GM23338 (cell line): ENCODE measurements at regions not wholly inside any gene's neighbourhood (a gene's known extent, or its start where the extent isn't known, plus 50 kb on each side); places are given as distances from the start of the nearest gene placed in this dataset.
"Not testable (repeated sequence)": the region's sequence is repeated elsewhere in the genome, so short reads cannot be mapped to it uniquely, and the experiment has no call there.

ENCODE experiments used
- ATAC-seq: fragments of 200-7000 bp; cut with Tn5 transposase; 3 replicates; pipeline ENCODE4 v1.9.1; 2020
- DNase-seq: peaks from one replicate; pipeline ENCODE4 v3.0.0-alpha.2; 2015; ENCODE audit warnings: low spot score
- H2AFZ ChIP-seq: fragments of 200-600 bp; sonication (generic); 2 replicates; pipeline ENCODE4 v1.8.0; 2016; ENCODE audit warnings: antibody characterized with exemption, mild to moderate bottlenecking, moderate library complexity
- H3F3A ChIP-seq: fragments of 200-600 bp; sonication (generic); replicated peaks from 2 replicates; pipeline ENCODE4 v1.8.0; 2017; ENCODE audit warnings: antibody characterized with exemption, mixed run types, low read depth
- H3K27ac ChIP-seq: fragments of 200-600 bp; sonication (generic); 2 replicates; pipeline ENCODE4 v1.6.1; 2016; ENCODE audit warnings: low read depth
- H3K27me3 ChIP-seq: fragments of 200-600 bp; sonication (generic); 2 replicates; pipeline ENCODE4 v1.8.0; 2016; ENCODE audit warnings: mild to moderate bottlenecking, mixed run types, moderate library complexity; ENCODE audit not compliant: insufficient read depth
- H3K36me3 ChIP-seq: fragments of 200-600 bp; sonication (generic); 2 replicates; pipeline ENCODE4 v1.8.0; 2016; ENCODE audit warnings: mild to moderate bottlenecking; ENCODE audit not compliant: insufficient read depth
- H3K4me1 ChIP-seq: fragments of 200-600 bp; sonication (generic); 2 replicates; pipeline ENCODE4 v1.8.0; 2016; ENCODE audit warnings: mild to moderate bottlenecking, moderate library complexity; ENCODE audit not compliant: insufficient read depth
- H3K4me2 ChIP-seq: fragments of 200-600 bp; sonication (generic); 2 replicates; pipeline ENCODE4 v1.7.1; 2017; ENCODE audit warnings: mixed run types
- H3K4me3 ChIP-seq: fragments of 200-600 bp; sonication (generic); 2 replicates; pipeline ENCODE4 v1.6.1; 2016; ENCODE audit warnings: mixed run types
- H3K79me2 ChIP-seq: fragments of 200-600 bp; sonication (generic); replicated peaks from 2 replicates; pipeline ENCODE4 v1.8.0; 2017; ENCODE audit warnings: mild to moderate bottlenecking; ENCODE audit not compliant: insufficient read depth
- H3K9me2 ChIP-seq: fragments of 200-600 bp; sonication (generic); 2 replicates; pipeline ENCODE4 v1.8.0; 2017; ENCODE audit not compliant: insufficient read depth
- H4K20me1 ChIP-seq: fragments of 200-600 bp; sonication (generic); replicated peaks from 2 replicates; pipeline ENCODE4 v1.8.0; 2017; ENCODE audit warnings: mild to moderate bottlenecking; ENCODE audit not compliant: insufficient read depth
- H3K27ac Mint-ChIP-seq: 2 replicates; pipeline ENCODE4 v1.8.0; 2020; ENCODE audit warnings: inconsistent platforms, mild to moderate bottlenecking, moderate library complexity, mixed read lengths
- H3K27me3 Mint-ChIP-seq: 3 replicates; pipeline ENCODE4 v1.8.0; 2022; ENCODE audit warnings: low read depth, mild to moderate bottlenecking, moderate library complexity, mixed read lengths, inconsistent platforms; ENCODE audit not compliant: insufficient read depth, poor library complexity
- H3K36me3 Mint-ChIP-seq: 3 replicates; pipeline ENCODE4 v1.8.0; 2021; ENCODE audit warnings: low read depth, mild to moderate bottlenecking, inconsistent platforms, moderate library complexity, mixed read lengths
- H3K4me1 Mint-ChIP-seq: 3 replicates; pipeline ENCODE4 v1.8.0; 2020; ENCODE audit warnings: mild to moderate bottlenecking, inconsistent platforms, mixed read lengths
- H3K4me3 Mint-ChIP-seq: 3 replicates; pipeline ENCODE4 v1.8.0; 2021; ENCODE audit warnings: moderate library complexity, mild to moderate bottlenecking, inconsistent platforms, mixed read lengths
- H3K9me3 Mint-ChIP-seq: 3 replicates; pipeline ENCODE4 v1.8.0; 2020; ENCODE audit warnings: moderate library complexity, mild to moderate bottlenecking, inconsistent platforms, mixed read lengths
- CREB1 ChIP-seq: fragments of 250-450 bp; sonication (Bioruptor Pico); IDR thresholded peaks from 2 replicates; pipeline ENCODE4 v1.5.0; 2020; ENCODE audit warnings: low read depth, mild to moderate bottlenecking, moderate library complexity
- NANOG ChIP-seq: IDR thresholded peaks from 2 replicates; pipeline ENCODE4 v1.6.1; 2016; ENCODE audit warnings: antibody characterized with exemption, borderline replicate concordance
- POLR2AphosphoS5 ChIP-seq: IDR thresholded peaks from 2 replicates; pipeline ENCODE4 v1.6.1; 2016; ENCODE audit warnings: antibody characterized with exemption, low read depth
- TF ChIP-seq, protein P1 (sequence below): IDR thresholded peaks from 2 replicates; pipeline ENCODE4 v1.6.1; 2016; ENCODE audit warnings: antibody characterized with exemption
- TF ChIP-seq, protein P2 (sequence below), 2 experiments: fragments of 200-600 bp in 1 of 2; sonication (generic) in 1 of 2; conservative IDR thresholded peaks; 2 replicates each; pipeline versions ENCODE4 v1.5.1 to v1.6.1; 2016 to 2017; ENCODE audit warnings: antibody characterized with exemption in 2 of 2, low read depth in 2 of 2, mild to moderate bottlenecking in 2 of 2, moderate library complexity in 1 of 2

GRCh38 chr6:141460743-141461484, 671.8 kb upstream of the GJE1 start (continued):
- TF ChIP-seq, protein P1, sequence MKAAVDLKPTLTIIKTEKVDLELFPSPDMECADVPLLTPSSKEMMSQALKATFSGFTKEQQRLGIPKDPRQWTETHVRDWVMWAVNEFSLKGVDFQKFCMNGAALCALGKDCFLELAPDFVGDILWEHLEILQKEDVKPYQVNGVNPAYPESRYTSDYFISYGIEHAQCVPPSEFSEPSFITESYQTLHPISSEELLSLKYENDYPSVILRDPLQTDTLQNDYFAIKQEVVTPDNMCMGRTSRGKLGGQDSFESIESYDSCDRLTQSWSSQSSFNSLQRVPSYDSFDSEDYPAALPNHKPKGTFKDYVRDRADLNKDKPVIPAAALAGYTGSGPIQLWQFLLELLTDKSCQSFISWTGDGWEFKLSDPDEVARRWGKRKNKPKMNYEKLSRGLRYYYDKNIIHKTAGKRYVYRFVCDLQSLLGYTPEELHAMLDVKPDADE: no peak
- TF ChIP-seq POLR2AphosphoS5 (no peak), CREB1 (CRISPR knock-in tag) (no peak)
- TF ChIP-seq, protein P2, sequence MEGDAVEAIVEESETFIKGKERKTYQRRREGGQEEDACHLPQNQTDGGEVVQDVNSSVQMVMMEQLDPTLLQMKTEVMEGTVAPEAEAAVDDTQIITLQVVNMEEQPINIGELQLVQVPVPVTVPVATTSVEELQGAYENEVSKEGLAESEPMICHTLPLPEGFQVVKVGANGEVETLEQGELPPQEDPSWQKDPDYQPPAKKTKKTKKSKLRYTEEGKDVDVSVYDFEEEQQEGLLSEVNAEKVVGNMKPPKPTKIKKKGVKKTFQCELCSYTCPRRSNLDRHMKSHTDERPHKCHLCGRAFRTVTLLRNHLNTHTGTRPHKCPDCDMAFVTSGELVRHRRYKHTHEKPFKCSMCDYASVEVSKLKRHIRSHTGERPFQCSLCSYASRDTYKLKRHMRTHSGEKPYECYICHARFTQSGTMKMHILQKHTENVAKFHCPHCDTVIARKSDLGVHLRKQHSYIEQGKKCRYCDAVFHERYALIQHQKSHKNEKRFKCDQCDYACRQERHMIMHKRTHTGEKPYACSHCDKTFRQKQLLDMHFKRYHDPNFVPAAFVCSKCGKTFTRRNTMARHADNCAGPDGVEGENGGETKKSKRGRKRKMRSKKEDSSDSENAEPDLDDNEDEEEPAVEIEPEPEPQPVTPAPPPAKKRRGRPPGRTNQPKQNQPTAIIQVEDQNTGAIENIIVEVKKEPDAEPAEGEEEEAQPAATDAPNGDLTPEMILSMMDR (conservative IDR thresholded peaks at IDR 0.05; ENCODE audit: low read depth in 2 of 2): no peak

DNA sequence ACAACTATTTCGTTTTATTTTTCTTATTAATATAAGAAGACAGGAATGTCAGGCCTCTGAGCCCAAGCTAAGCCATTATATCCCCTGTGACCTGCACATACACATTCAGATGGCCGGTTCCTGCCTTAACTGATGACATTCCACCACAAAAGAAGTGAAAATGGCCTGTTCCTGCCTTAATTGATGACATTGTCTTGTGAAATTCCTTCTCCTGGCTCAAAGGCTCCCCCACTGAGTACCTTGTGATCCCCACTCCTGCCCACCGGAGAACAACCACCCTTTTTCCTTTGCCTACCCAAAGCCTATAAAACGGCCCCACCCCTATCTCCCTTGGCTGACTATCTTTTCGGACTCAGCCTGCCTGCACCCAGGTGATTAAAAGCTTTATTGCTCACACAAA, 672.5 kb upstream of the GJE1 start:
- Histone ChIP-seq H3K4me2 (0 out of 2 replicates have a peak overlapping the region, but pooled peaks have one; percentile 7), H3K27ac (peak overlapping the region; percentile 96), H3K4me1 (peaks cover 14% of the 10 kb centered on the region)
- not testable (repeated sequence) for H3K9me2 ChIP-seq, H2AFZ ChIP-seq, H4K20me1 ChIP-seq, H3K4me3 ChIP-seq, H3K79me2 ChIP-seq, H3K27me3 ChIP-seq, H3K9me3 Mint-ChIP-seq, H3K4me3 Mint-ChIP-seq, H3K27me3 Mint-ChIP-seq, H3K36me3 Mint-ChIP-seq, H3F3A ChIP-seq, H3K36me3 ChIP-seq
- peak overlapping the region; percentile 32; the same call in 1 of the 2 replicates for H3K27ac Mint-ChIP-seq
- DNase-seq (peak; percentile 72), ATAC-seq (peak; percentile 63)
- TF ChIP-seq, protein P1: 0 out of 2 replicates have a peak, but pooled peaks have one; percentile 41
- TF ChIP-seq CREB1 (CRISPR knock-in tag): peak; percentile 49; the same call in 1 of the 2 replicates
- TF ChIP-seq NANOG: peak; percentile 96
- H3K4me1 Mint-ChIP-seq: peaks cover 18% of the 10 kb centered on the region

DNA sequence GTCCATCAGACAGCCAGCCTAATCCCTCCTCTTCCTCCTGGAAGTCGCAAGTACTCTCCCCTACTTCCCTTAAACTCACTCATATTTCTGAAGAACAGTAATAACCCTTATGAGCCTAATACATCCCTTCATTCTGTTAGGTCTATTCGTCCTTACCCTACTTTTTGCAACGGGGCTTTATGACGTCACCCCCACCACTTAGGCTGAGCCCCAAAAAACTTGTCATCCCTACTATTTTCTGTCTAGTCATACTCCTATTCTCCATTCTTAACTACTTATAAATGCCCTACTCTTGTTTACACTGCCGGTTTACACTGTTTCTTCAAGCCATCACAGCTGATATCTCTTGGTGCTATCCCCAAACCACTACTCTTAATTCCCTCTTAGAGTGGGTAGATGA, 674.7 kb upstream of the GJE1 start:
- H3K9me2 ChIP-seq: peaks cover 17% of the 10 kb centered on the region
- ATAC-seq, H3K79me2 ChIP-seq, H3K4me2 ChIP-seq, H3K9me3 Mint-ChIP-seq, H3K27me3 ChIP-seq, H3K27ac ChIP-seq, H4K20me1 ChIP-seq, H3K36me3 ChIP-seq, H3K4me3 Mint-ChIP-seq, H2AFZ ChIP-seq, H3F3A ChIP-seq, H3K27ac Mint-ChIP-seq, H3K27me3 Mint-ChIP-seq, H3K4me3 ChIP-seq, DNase-seq: not testable (repeated sequence)
- H3K4me1 Mint-ChIP-seq: peaks cover 14% of the 10 kb centered on the region
- peaks cover 14% of the 10 kb centered on the region for H3K4me1 ChIP-seq
- peaks cover 20% of the 10 kb centered on the region for H3K36me3 Mint-ChIP-seq
